ENCODE measurements at regions not wholly inside any gene's neighbourhood (a gene's known extent, or its start where the extent isn't known, plus 50 kb on each side); places are given as distances from the start of the nearest gene placed in this dataset.

DNA sequence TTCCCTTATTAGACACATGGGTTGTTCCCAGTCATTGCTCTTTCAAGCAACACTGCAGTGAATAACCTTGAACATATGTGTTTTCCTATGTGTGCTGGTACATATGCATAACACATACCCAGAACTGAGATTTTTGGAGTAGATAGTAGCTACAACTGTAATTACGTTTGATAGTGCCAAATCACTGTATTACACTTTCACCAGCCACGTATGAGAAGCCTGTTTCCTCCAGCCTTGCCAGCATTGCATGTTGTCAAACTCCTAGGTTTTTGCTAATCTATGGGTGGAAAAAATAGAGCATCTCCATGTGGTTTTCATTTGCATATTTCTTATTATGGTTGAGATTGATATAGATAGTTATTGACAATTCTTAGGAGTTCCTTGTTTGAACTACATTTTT, 56.5 kb upstream of the ACSL3 start:
- TF ChIP-seq, protein P1, sequence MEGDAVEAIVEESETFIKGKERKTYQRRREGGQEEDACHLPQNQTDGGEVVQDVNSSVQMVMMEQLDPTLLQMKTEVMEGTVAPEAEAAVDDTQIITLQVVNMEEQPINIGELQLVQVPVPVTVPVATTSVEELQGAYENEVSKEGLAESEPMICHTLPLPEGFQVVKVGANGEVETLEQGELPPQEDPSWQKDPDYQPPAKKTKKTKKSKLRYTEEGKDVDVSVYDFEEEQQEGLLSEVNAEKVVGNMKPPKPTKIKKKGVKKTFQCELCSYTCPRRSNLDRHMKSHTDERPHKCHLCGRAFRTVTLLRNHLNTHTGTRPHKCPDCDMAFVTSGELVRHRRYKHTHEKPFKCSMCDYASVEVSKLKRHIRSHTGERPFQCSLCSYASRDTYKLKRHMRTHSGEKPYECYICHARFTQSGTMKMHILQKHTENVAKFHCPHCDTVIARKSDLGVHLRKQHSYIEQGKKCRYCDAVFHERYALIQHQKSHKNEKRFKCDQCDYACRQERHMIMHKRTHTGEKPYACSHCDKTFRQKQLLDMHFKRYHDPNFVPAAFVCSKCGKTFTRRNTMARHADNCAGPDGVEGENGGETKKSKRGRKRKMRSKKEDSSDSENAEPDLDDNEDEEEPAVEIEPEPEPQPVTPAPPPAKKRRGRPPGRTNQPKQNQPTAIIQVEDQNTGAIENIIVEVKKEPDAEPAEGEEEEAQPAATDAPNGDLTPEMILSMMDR (IDR thresholded peaks at IDR 0.05; ENCODE audit: low read depth, low read length, poor library complexity, severe bottlenecking): no peak
- no peak for TF ChIP-seq EZH2phosphoT487 (IDR thresholded peaks at IDR 0.05; ENCODE audit: borderline replicate concordance, low read length)
